Activated T-helper 2 cell treated with anti-CD3 and anti-CD28 coated beads, Interferon-gamma antibody, Interleukin-2, Interleukin-4, amounts not matched to agents 10 μg/mL and 5 μg/mL and 100 μg/mL, durations not matched to agents 14 hours and 24 hours and 36 hours (primary cell): ENCODE measurements at regions not wholly inside any gene's neighbourhood (a gene's known extent, or its start where the extent isn't known, plus 50 kb on each side); places are given as distances from the start of the nearest gene placed in this dataset.

Experiments used
- DNase-seq: peaks from one replicate; pipeline ENCODE4 v3.0.0; 2021; ENCODE audit warnings: low spot score
- H3K27ac Mint-ChIP-seq: one replicate; pipeline ENCODE4 v1.8.0; 2021; ENCODE audit warnings: mixed read lengths
- H3K27me3 Mint-ChIP-seq: one replicate; pipeline ENCODE4 v1.8.0; 2021; ENCODE audit warnings: low read depth, mixed read lengths
- H3K36me3 Mint-ChIP-seq: one replicate; pipeline ENCODE4 v1.8.0; 2021; ENCODE audit warnings: low read depth, mixed read lengths
- H3K4me1 Mint-ChIP-seq: one replicate; pipeline ENCODE4 v1.8.0; 2021; ENCODE audit warnings: low read depth, mixed read lengths
- H3K4me3 Mint-ChIP-seq: one replicate; pipeline ENCODE4 v1.8.0; 2021; ENCODE audit warnings: low read depth, mild to moderate bottlenecking, moderate library complexity, mixed read lengths
- H3K9me3 Mint-ChIP-seq: one replicate; pipeline ENCODE4 v1.8.0; 2021; ENCODE audit warnings: mixed read lengths
- intact Hi-C: fragments of 100-400 bp; cut with micrococcal nuclease; formaldehyde crosslinking; loops from one replicate; pipeline ENCODE4 v1.15.1; 2023

DNA sequence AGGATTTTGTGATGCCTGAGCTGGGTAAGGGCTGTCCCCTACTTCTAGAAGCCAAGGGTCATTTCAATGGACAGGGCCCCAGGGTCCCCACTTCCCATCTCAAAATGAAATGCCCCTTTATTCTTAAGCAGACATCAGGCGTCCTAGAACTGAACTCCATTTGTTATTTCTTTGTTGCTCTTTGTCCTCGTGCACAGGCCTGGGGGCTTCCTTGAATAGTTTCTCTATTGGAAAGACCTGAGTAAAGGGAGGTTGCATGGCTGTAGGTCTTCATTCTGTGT, 311.4 kb upstream of the ZNF32 start:
- peaks cover 9% of the 10 kb centered on the region for H3K27me3 Mint-ChIP-seq
- no peak for DNase-seq
- intact Hi-C loops = no loop called here
- no peak overlapping the region for H3K4me3 Mint-ChIP-seq
- H3K36me3 Mint-ChIP-seq = no peaks in the 10 kb centered on the region
- H3K9me3 Mint-ChIP-seq = no peaks in the 10 kb centered on the region
- no peak overlapping the region for H3K27ac Mint-ChIP-seq
- no peaks in the 10 kb centered on the region for H3K4me1 Mint-ChIP-seq

DNA sequence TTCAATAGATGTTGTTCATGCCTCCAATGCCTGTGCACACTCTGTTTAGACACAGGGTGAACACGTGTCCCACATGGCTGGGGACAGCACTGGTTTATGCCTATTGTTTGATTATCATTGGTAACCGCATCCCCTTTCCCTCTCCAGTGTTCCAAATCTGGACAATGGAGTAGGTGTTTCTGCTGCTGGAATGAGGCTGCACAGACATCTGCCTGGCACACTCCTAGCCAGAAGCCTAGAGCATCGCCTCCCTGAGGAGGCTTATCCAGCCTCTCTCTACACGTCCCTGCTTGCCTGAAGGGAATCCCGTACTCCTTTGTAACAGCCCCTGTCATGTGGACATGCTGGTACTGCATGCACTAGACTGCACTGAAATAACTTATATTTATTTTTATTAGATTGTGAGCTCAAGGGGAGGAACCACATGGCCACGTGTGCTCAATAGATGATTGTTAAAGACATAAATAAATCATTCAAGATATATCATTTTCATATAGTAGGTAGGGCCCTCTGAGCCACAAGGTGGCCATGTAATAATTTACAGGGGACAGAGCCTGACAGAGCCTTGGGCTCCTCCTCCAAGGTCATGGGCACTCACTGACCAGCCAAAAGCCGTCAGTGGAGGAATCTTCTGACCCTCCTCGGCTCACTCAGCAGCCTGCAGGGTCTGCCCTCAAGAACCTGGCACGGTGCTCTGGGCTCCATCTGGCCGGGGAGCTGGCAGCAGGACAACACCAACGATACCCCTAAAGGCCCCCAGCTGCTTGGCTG, 310.9 kb upstream of the ZNF32 start:
- DNase-seq = peak; percentile 1
- intact Hi-C loops = no loop called here
- Mint-ChIP-seq H3K4me3 (no peak overlapping the region), H3K4me1 (no peaks in the 10 kb centered on the region), H3K27ac (no peak overlapping the region), H3K27me3 (peaks cover 5% of the 10 kb centered on the region), H3K9me3 (no peaks in the 10 kb centered on the region), H3K36me3 (no peaks in the 10 kb centered on the region)

- Mint-ChIP-seq H3K27ac (no peak overlapping the region), H3K9me3 (no peaks in the 10 kb centered on the region), H3K27me3 (no peaks in the 10 kb centered on the region), H3K4me3 (no peak overlapping the region), H3K36me3 (no peaks in the 10 kb centered on the region), H3K4me1 (no peaks in the 10 kb centered on the region)
- DNase-seq = peak; percentile 4
- intact Hi-C loops = no loop called here
These were observed 310.3 kb upstream of the ZNF32 start for GRCh38 chr10:43958964-43959363.

DNA sequence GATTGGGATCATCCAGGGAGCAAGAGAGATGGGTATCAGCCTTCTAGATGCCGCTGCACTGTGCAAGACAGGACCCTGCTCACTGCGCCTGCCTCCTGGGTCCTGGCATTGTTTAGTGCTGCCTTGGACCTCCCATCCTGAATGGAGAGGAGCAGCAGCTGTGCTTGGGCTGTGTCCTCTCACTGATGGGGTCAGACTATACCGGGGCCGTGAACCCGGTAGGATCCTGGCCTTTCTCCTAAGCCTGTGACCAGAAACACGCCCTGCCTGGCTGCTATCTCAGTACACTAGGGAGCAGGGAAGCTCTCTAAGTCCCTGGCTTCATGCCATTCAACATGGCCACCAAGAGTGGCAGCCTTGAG, 309.4 kb upstream of the ZNF32 start:
- Mint-ChIP-seq H3K27ac (no peak overlapping the region), H3K27me3 (peaks cover 4% of the 10 kb centered on the region), H3K36me3 (no peaks in the 10 kb centered on the region), H3K4me1 (no peaks in the 10 kb centered on the region), H3K9me3 (peaks cover 3% of the 10 kb centered on the region), H3K4me3 (no peak overlapping the region)
- DNase-seq = peak; percentile 2
- intact Hi-C loops = no loop called here

GRCh38 chr10:43957267-43958070, 308.8 kb upstream of the ZNF32 start:
- Mint-ChIP-seq H3K36me3 (no peaks in the 10 kb centered on the region), H3K4me3 (no peak overlapping the region), H3K27ac (no peak overlapping the region), H3K4me1 (no peaks in the 10 kb centered on the region), H3K9me3 (peaks cover 3% of the 10 kb centered on the region), H3K27me3 (peaks cover 7% of the 10 kb centered on the region)
- peak; percentile 0 for DNase-seq
- intact Hi-C loops = no loop called here

GRCh38 chr10:43955978-43956377, 307.3 kb upstream of the ZNF32 start:
- peaks cover 3% of the 10 kb centered on the region for H3K9me3 Mint-ChIP-seq
- no peak for DNase-seq
- intact Hi-C loops = no loop called here
- no peak overlapping the region for H3K27ac Mint-ChIP-seq
- no peak overlapping the region for H3K4me3 Mint-ChIP-seq
- H3K27me3 Mint-ChIP-seq = peaks cover 7% of the 10 kb centered on the region
- no peaks in the 10 kb centered on the region for H3K4me1 Mint-ChIP-seq
- H3K36me3 Mint-ChIP-seq = no peaks in the 10 kb centered on the region

GRCh38 chr10:43955002-43955596, 306.4 kb upstream of the ZNF32 start:
- no peak for DNase-seq
- Mint-ChIP-seq H3K9me3 (peaks cover 3% of the 10 kb centered on the region), H3K4me1 (no peaks in the 10 kb centered on the region)

GRCh38 chr10:43953672-43954071, 305.0 kb upstream of the ZNF32 start:
- H3K4me3 Mint-ChIP-seq = no peak overlapping the region

More at GRCh38 chr10:43955002-43955596, 306.4 kb upstream of the ZNF32 start:
- no peak overlapping the region for H3K4me3 Mint-ChIP-seq
- intact Hi-C loops = no loop called here
- H3K27me3 Mint-ChIP-seq = peaks cover 11% of the 10 kb centered on the region
- no peak overlapping the region for H3K27ac Mint-ChIP-seq
- H3K36me3 Mint-ChIP-seq = no peaks in the 10 kb centered on the region

DNA sequence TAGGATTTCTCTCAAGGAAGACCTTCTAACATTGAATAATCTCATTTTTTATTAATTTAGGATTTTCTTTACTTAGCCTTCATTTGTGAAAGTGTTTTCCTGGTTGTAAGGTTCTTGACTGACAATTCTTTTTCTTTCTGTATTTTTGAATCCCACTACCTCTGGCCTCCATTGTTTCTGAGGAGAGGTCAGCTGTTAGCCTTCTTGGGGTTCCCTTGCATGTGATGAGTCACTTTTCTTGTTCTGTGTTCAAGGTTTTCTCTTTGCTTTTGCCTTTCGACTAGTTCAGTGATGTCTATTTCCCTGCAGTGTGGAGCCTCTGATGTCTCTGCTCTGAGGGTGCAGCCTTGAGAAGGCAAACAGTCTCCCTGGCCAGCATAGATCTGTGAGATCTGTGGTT, 304.1 kb upstream of the ZNF32 start:
- no peak overlapping the region for H3K4me3 Mint-ChIP-seq
- no peak for DNase-seq

More at GRCh38 chr10:43953672-43954071, 305.0 kb upstream of the ZNF32 start:
- no peak overlapping the region for H3K27ac Mint-ChIP-seq
- intact Hi-C loops = no loop called here
- no peaks in the 10 kb centered on the region for H3K36me3 Mint-ChIP-seq
- peaks cover 3% of the 10 kb centered on the region for H3K9me3 Mint-ChIP-seq
- H3K27me3 Mint-ChIP-seq = peaks cover 11% of the 10 kb centered on the region
- no peak for DNase-seq
- H3K4me1 Mint-ChIP-seq = no peaks in the 10 kb centered on the region

GRCh38 chr10:43949351-43949750, 300.7 kb upstream of the ZNF32 start:
- H3K9me3 Mint-ChIP-seq = peaks cover 3% of the 10 kb centered on the region
- no peaks in the 10 kb centered on the region for H3K36me3 Mint-ChIP-seq
- peaks cover 14% of the 10 kb centered on the region for H3K27me3 Mint-ChIP-seq
- DNase-seq = no peak
- H3K27ac Mint-ChIP-seq = no peak overlapping the region
- no peaks in the 10 kb centered on the region for H3K4me1 Mint-ChIP-seq
- H3K4me3 Mint-ChIP-seq = no peak overlapping the region
- intact Hi-C loops = no loop called here

More for the DNA sequence above, 304.1 kb upstream of the ZNF32 start:
- Mint-ChIP-seq H3K36me3 (no peaks in the 10 kb centered on the region), H3K27ac (no peak overlapping the region), H3K27me3 (peaks cover 11% of the 10 kb centered on the region), H3K4me1 (no peaks in the 10 kb centered on the region), H3K9me3 (peaks cover 3% of the 10 kb centered on the region)
- intact Hi-C loops = no loop called here

- intact Hi-C loops = no loop called here
- peaks cover 2% of the 10 kb centered on the region for H3K4me1 Mint-ChIP-seq
- H3K9me3 Mint-ChIP-seq = no peaks in the 10 kb centered on the region
- H3K27ac Mint-ChIP-seq = no peak overlapping the region
- peaks cover 15% of the 10 kb centered on the region for H3K27me3 Mint-ChIP-seq
- no peak for DNase-seq
- no peaks in the 10 kb centered on the region for H3K36me3 Mint-ChIP-seq
- no peak overlapping the region for H3K4me3 Mint-ChIP-seq
These were observed 297.8 kb upstream of the ZNF32 start for GRCh38 chr10:43946445-43946844.

GRCh38 chr10:43945908-43946307, 297.2 kb upstream of the ZNF32 start:
- H3K9me3 Mint-ChIP-seq = no peaks in the 10 kb centered on the region
- no peak overlapping the region for H3K27ac Mint-ChIP-seq
- peaks cover 2% of the 10 kb centered on the region for H3K4me1 Mint-ChIP-seq
- H3K36me3 Mint-ChIP-seq = no peaks in the 10 kb centered on the region
- DNase-seq = no peak
- H3K4me3 Mint-ChIP-seq = no peak overlapping the region
- intact Hi-C loops = no loop called here
- peaks cover 15% of the 10 kb centered on the region for H3K27me3 Mint-ChIP-seq

- no peak for DNase-seq
- Mint-ChIP-seq H3K36me3 (no peaks in the 10 kb centered on the region), H3K4me1 (peaks cover 2% of the 10 kb centered on the region), H3K4me3 (no peak overlapping the region), H3K27ac (no peak overlapping the region), H3K27me3 (peaks cover 12% of the 10 kb centered on the region), H3K9me3 (no peaks in the 10 kb centered on the region)
- intact Hi-C loops = no loop called here
These were observed 296.5 kb upstream of the ZNF32 start for GRCh38 chr10:43945094-43945730.
